Keratinocyte (primary cell): ENCODE measurements at regions not wholly inside any gene's neighbourhood (a gene's known extent, or its start where the extent isn't known, plus 50 kb on each side); places are given as distances from the start of the nearest gene placed in this dataset.

Experiments used
- DNase-seq: peaks from one replicate; pipeline ENCODE4 v3.0.0-alpha.2; 2011; ENCODE audit warnings: low read depth, missing footprints, low spot score
- FAIRE-seq: peaks from 2 replicates; lab custom pipeline; 2011; peaks lifted over from hg19 to GRCh38; lab: Jason Lieb, UNC
- H2AFZ ChIP-seq: 2 replicates; pipeline ENCODE4 v1.6.0; 2012; ENCODE audit warnings: low read length, control low read depth, inconsistent platforms; ENCODE audit not compliant: control insufficient read depth
- H3K27ac ChIP-seq: 2 replicates; pipeline ENCODE4 v1.5.1; 2011; ENCODE audit warnings: low read length; ENCODE audit not compliant: control insufficient read depth, insufficient read depth
- H3K27me3 ChIP-seq: 3 replicates; pipeline ENCODE4 v1.6.0; 2011; ENCODE audit warnings: low read length; ENCODE audit not compliant: control insufficient read depth, insufficient read depth; ENCODE audit errors: extremely low read depth
- H3K36me3 ChIP-seq, 2 experiments: 2 replicates in 1 of 2; 3 replicates in 1 of 2; pipeline ENCODE4 v1.5.1; 2011; ENCODE audit warnings: low read length in 2 of 2, mild to moderate bottlenecking in 1 of 2; ENCODE audit not compliant: control insufficient read depth in 2 of 2, insufficient read depth in 2 of 2; ENCODE audit errors: extremely low read depth in 1 of 2
- H3K4me1 ChIP-seq: 3 replicates; pipeline ENCODE4 v1.5.1; 2011; ENCODE audit warnings: low read length; ENCODE audit not compliant: control insufficient read depth, insufficient read depth; ENCODE audit errors: extremely low read depth
- H3K4me2 ChIP-seq: 3 replicates; pipeline ENCODE4 v1.6.0; 2011; ENCODE audit warnings: low read depth, low read length; ENCODE audit not compliant: control insufficient read depth, insufficient read depth; ENCODE audit errors: extremely low read depth
- H3K4me3 ChIP-seq, 3 experiments: fragments of 200-600 bp in 1 of 3; sonication (generic) in 1 of 3; 2 replicates in 2 of 3; 3 replicates in 1 of 3; pipeline ENCODE4 v1.5.1; 2011 to 2016; ENCODE audit warnings: low read length in 3 of 3, mild to moderate bottlenecking in 3 of 3, control low read depth in 2 of 3, inconsistent platforms in 1 of 3, low read depth in 1 of 3, mixed read lengths in 1 of 3, mixed run types in 1 of 3, moderate library complexity in 1 of 3; ENCODE audit not compliant: control insufficient read depth in 2 of 3, insufficient read depth in 2 of 3; ENCODE audit errors: extremely low read depth in 1 of 3
- H3K79me2 ChIP-seq: 2 replicates; pipeline ENCODE4 v1.6.0; 2012; ENCODE audit warnings: low read length; ENCODE audit not compliant: control insufficient read depth, insufficient read depth
- H3K9ac ChIP-seq: 3 replicates; pipeline ENCODE4 v1.6.0; 2011; ENCODE audit warnings: low read length; ENCODE audit not compliant: control insufficient read depth, insufficient read depth; ENCODE audit errors: extremely low read depth
- H3K9me1 ChIP-seq: 3 replicates; pipeline ENCODE4 v1.6.0; 2011; ENCODE audit warnings: low read length; ENCODE audit not compliant: control insufficient read depth, insufficient read depth; ENCODE audit errors: extremely low read depth
- H3K9me3 ChIP-seq: 2 replicates; pipeline ENCODE4 v1.5.1; 2012; ENCODE audit warnings: low read depth, low read length; ENCODE audit not compliant: control insufficient read depth
- H4K20me1 ChIP-seq: 3 replicates; pipeline ENCODE4 v1.6.0; 2011; ENCODE audit warnings: low read length; ENCODE audit not compliant: control insufficient read depth, insufficient read depth; ENCODE audit errors: extremely low read depth
- EZH2 ChIP-seq: IDR thresholded peaks from one replicate; pipeline ENCODE4 v1.6.1; 2012; ENCODE audit warnings: inconsistent platforms, mild to moderate bottlenecking, low read length, moderate library complexity
- dilution Hi-C: fragments of 300-500 bp; cut with MboI; formaldehyde crosslinking; loops from one replicate; pipeline ENCODE4 v1.7.0; 2020; ENCODE audit warnings: low sequenced_read_pairs; ENCODE audit not compliant: extremely low pct_ligation_motif_present
- TF ChIP-seq, protein P1 (sequence below), 3 experiments: IDR thresholded peaks in 1 of 3; conservative IDR thresholded peaks in 1 of 3; optimal IDR thresholded peaks in 1 of 3; 2 replicates in 2 of 3; 3 replicates in 1 of 3; pipeline versions ENCODE3 to v1.5.1; 2011; ENCODE audit warnings: low read length in 3 of 3, mild to moderate bottlenecking in 3 of 3, moderate library complexity in 2 of 3, control low read depth in 1 of 3, inconsistent platforms in 1 of 3; ENCODE audit not compliant: insufficient read depth in 2 of 3; ENCODE audit errors: extremely low read depth in 1 of 3

- DNase-seq = no peak
- Histone ChIP-seq H3K9me1 (no peaks in the 10 kb centered on the region), H3K36me3 (no peaks in the 10 kb centered on the region), H3K4me1 (no peaks in the 10 kb centered on the region), H3K27ac (no peak overlapping the region), H3K27me3 (no peaks in the 10 kb centered on the region), H2AFZ (no peak overlapping the region), H3K9me3 (peaks cover 2% of the 10 kb centered on the region), H3K4me2 (no peak overlapping the region), H3K9ac (no peak overlapping the region), H4K20me1 (no peaks in the 10 kb centered on the region), H3K79me2 (no peaks in the 10 kb centered on the region), H3K4me3 (no peak overlapping the region)
- TF ChIP-seq EZH2 = no peak
- TF ChIP-seq, protein P1, sequence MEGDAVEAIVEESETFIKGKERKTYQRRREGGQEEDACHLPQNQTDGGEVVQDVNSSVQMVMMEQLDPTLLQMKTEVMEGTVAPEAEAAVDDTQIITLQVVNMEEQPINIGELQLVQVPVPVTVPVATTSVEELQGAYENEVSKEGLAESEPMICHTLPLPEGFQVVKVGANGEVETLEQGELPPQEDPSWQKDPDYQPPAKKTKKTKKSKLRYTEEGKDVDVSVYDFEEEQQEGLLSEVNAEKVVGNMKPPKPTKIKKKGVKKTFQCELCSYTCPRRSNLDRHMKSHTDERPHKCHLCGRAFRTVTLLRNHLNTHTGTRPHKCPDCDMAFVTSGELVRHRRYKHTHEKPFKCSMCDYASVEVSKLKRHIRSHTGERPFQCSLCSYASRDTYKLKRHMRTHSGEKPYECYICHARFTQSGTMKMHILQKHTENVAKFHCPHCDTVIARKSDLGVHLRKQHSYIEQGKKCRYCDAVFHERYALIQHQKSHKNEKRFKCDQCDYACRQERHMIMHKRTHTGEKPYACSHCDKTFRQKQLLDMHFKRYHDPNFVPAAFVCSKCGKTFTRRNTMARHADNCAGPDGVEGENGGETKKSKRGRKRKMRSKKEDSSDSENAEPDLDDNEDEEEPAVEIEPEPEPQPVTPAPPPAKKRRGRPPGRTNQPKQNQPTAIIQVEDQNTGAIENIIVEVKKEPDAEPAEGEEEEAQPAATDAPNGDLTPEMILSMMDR (optimal IDR thresholded peaks at IDR 0.05 in 1 of 3, IDR thresholded peaks at IDR 0.05 in 1 of 3, conservative IDR thresholded peaks at IDR 0.05 in 1 of 3; ENCODE audit: extremely low read depth in 1 of 3, insufficient read depth in 2 of 3, low read length in 3 of 3) = no peak
- no peak for FAIRE-seq
- dilution Hi-C loops = no loop called here
These were observed 1364.4 kb upstream of the CDH9 start for GRCh38 chr5:28402590-28403301.

DNA sequence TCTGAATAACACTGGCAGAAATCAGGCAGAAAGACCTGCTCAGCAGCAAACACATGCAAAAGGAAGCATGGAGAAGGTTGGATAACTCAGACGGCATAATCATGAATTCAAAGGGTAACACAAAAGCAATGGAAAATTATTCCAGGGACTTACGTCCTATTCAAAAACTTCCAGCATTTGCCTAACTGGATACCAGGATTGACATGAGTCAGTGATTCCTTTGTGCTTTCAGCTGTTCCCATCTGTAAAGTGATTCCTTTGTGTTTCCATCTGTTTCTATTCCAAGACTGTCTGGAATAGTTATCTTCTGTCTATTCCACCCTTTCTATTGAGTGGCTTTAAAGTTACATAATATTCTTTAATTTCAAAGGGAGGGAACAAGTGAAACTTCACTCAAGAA is 1361.7 kb upstream of the CDH9 start:
- Histone ChIP-seq H3K27ac (no peak overlapping the region), H3K9me3 (peaks cover 2% of the 10 kb centered on the region), H3K36me3 (no peaks in the 10 kb centered on the region), H3K9me1 (no peaks in the 10 kb centered on the region), H3K4me2 (no peak overlapping the region), H3K9ac (no peak overlapping the region), H2AFZ (no peak overlapping the region), H3K79me2 (no peaks in the 10 kb centered on the region), H4K20me1 (no peaks in the 10 kb centered on the region), H3K4me3 (no peak overlapping the region), H3K27me3 (no peaks in the 10 kb centered on the region), H3K4me1 (no peaks in the 10 kb centered on the region)
- DNase-seq (no peak), FAIRE-seq (no peak)
- no peak for TF ChIP-seq EZH2
- TF ChIP-seq, protein P1 (optimal IDR thresholded peaks at IDR 0.05 in 1 of 3, IDR thresholded peaks at IDR 0.05 in 1 of 3, conservative IDR thresholded peaks at IDR 0.05 in 1 of 3; ENCODE audit: extremely low read depth in 1 of 3, insufficient read depth in 2 of 3, low read length in 3 of 3) = no peak
- dilution Hi-C loops = no loop called here
